Fibroblast of lung (primary cell): ENCODE measurements at regions not wholly inside any gene's neighbourhood (a gene's known extent, or its start where the extent isn't known, plus 50 kb on each side); places are given as distances from the start of the nearest gene placed in this dataset.

Experiments
- CTCF ChIP-seq, 2 donors: IDR thresholded peaks in 1 of 2; conservative IDR thresholded peaks in 1 of 2; 1 replicate in 1 of 2; 2 replicates in 1 of 2; pipeline ENCODE4 v1.5.1; 2011 to 2012; ENCODE audit warnings: low read length in 2 of 2, control low read depth in 1 of 2, inconsistent platforms in 1 of 2, low read depth in 1 of 2, mild to moderate bottlenecking in 1 of 2
- EZH2 ChIP-seq: IDR thresholded peaks from 2 replicates; pipeline ENCODE4 v1.5.1; 2012; ENCODE audit warnings: low read length, control low read depth, mild to moderate bottlenecking; ENCODE audit errors: missing control alignments

GRCh38 chr14:97544571-97544970 is 747.4 kb downstream of the VRK1 start:
- TF ChIP-seq CTCF (conservative IDR thresholded peaks at IDR 0.05 in 1 of 2, IDR thresholded peaks at IDR 0.05 in 1 of 2; ENCODE audit: low read depth in 1 of 2, low read length in 2 of 2) (no peak), EZH2 (no peak)
